ENCODE measurements at regions not wholly inside any gene's neighbourhood (a gene's known extent, or its start where the extent isn't known, plus 50 kb on each side); places are given as distances from the start of the nearest gene placed in this dataset.

GRCh38 chr1:218572050-218572449 is 226.9 kb downstream of the TGFB2 start:
- Histone ChIP-seq H3K27me3 (ENCODE audit: insufficient read depth, low read length) (no peaks in the 10 kb centered on the region), H3K36me3 (ENCODE audit: insufficient read depth, low read length) (no peaks in the 10 kb centered on the region), H3K4me3 (ENCODE audit: low read length) (no peak overlapping the region), H3K9me3 (ENCODE audit: low read length) (no peaks in the 10 kb centered on the region), H2AFZ (ENCODE audit: low read depth, low read length) (no peak overlapping the region), H3K4me1 (ENCODE audit: insufficient read depth, low read length) (no peaks in the 10 kb centered on the region)

GRCh38 chr1:218573925-218574324 is 228.8 kb downstream of the TGFB2 start:
- H3K36me3 ChIP-seq (ENCODE audit: insufficient read depth, low read length) = no peaks in the 10 kb centered on the region
- no peaks in the 10 kb centered on the region for H3K4me1 ChIP-seq (ENCODE audit: insufficient read depth, low read length)
- no peak overlapping the region for H2AFZ ChIP-seq (ENCODE audit: low read depth, low read length)
- no peaks in the 10 kb centered on the region for H3K27me3 ChIP-seq (ENCODE audit: insufficient read depth, low read length)
- H3K9me3 ChIP-seq (ENCODE audit: low read length) = peaks cover 2% of the 10 kb centered on the region
- no peak overlapping the region for H3K4me3 ChIP-seq (ENCODE audit: low read length)

- no peak overlapping the region for H3K4me3 ChIP-seq (ENCODE audit: low read length)
- no peaks in the 10 kb centered on the region for H3K27me3 ChIP-seq (ENCODE audit: insufficient read depth, low read length)
- H3K9me3 ChIP-seq (ENCODE audit: low read length) = peaks cover 2% of the 10 kb centered on the region
- H3K4me1 ChIP-seq (ENCODE audit: insufficient read depth, low read length) = no peaks in the 10 kb centered on the region
- H2AFZ ChIP-seq (ENCODE audit: low read depth, low read length) = no peak overlapping the region
- no peaks in the 10 kb centered on the region for H3K36me3 ChIP-seq (ENCODE audit: insufficient read depth, low read length)
Observed at GRCh38 chr1:218575079-218575478, 229.9 kb downstream of the TGFB2 start.

GRCh38 chr1:218575856-218576255 is 230.7 kb downstream of the TGFB2 start:
- H3K4me1 ChIP-seq (ENCODE audit: insufficient read depth, low read length) = no peaks in the 10 kb centered on the region
- peaks cover 2% of the 10 kb centered on the region for H3K9me3 ChIP-seq (ENCODE audit: low read length)
- no peak overlapping the region for H2AFZ ChIP-seq (ENCODE audit: low read depth, low read length)
- H3K27me3 ChIP-seq (ENCODE audit: insufficient read depth, low read length) = no peaks in the 10 kb centered on the region
- no peak overlapping the region for H3K4me3 ChIP-seq (ENCODE audit: low read length)
- no peaks in the 10 kb centered on the region for H3K36me3 ChIP-seq (ENCODE audit: insufficient read depth, low read length)

- Histone ChIP-seq H3K36me3 (ENCODE audit: insufficient read depth, low read length) (no peaks in the 10 kb centered on the region), H3K9me3 (ENCODE audit: low read length) (no peaks in the 10 kb centered on the region), H3K4me1 (ENCODE audit: insufficient read depth, low read length) (peaks cover 15% of the 10 kb centered on the region), H3K27me3 (ENCODE audit: insufficient read depth, low read length) (no peaks in the 10 kb centered on the region), H3K4me3 (ENCODE audit: low read length) (no peak overlapping the region), H2AFZ (ENCODE audit: low read depth, low read length) (no peak overlapping the region)
Observed at GRCh38 chr1:218582646-218583045, 237.5 kb downstream of the TGFB2 start.

- H3K9me3 ChIP-seq (ENCODE audit: low read length) = peaks cover 2% of the 10 kb centered on the region
- no peak overlapping the region for H2AFZ ChIP-seq (ENCODE audit: low read depth, low read length)
- no peaks in the 10 kb centered on the region for H3K36me3 ChIP-seq (ENCODE audit: insufficient read depth, low read length)
- no peak overlapping the region for H3K4me3 ChIP-seq (ENCODE audit: low read length)
- peaks cover 15% of the 10 kb centered on the region for H3K4me1 ChIP-seq (ENCODE audit: insufficient read depth, low read length)
- H3K27me3 ChIP-seq (ENCODE audit: insufficient read depth, low read length) = no peaks in the 10 kb centered on the region
Observed at GRCh38 chr1:218584418-218585155, 239.5 kb downstream of the TGFB2 start.

GRCh38 chr1:218585511-218586184 is 240.5 kb downstream of the TGFB2 start:
- Histone ChIP-seq H3K36me3 (ENCODE audit: insufficient read depth, low read length) (no peaks in the 10 kb centered on the region), H3K4me1 (ENCODE audit: insufficient read depth, low read length) (peaks cover 15% of the 10 kb centered on the region), H2AFZ (ENCODE audit: low read depth, low read length) (peak overlapping the region; percentile 4), H3K27me3 (ENCODE audit: insufficient read depth, low read length) (no peaks in the 10 kb centered on the region), H3K9me3 (ENCODE audit: low read length) (peaks cover 2% of the 10 kb centered on the region), H3K4me3 (ENCODE audit: low read length) (peak overlapping the region; percentile 5)

GRCh38 chr1:218587900-218588299 is 242.8 kb downstream of the TGFB2 start:
- Histone ChIP-seq H3K36me3 (ENCODE audit: insufficient read depth, low read length) (no peaks in the 10 kb centered on the region), H3K27me3 (ENCODE audit: insufficient read depth, low read length) (no peaks in the 10 kb centered on the region), H2AFZ (ENCODE audit: low read depth, low read length) (no peak overlapping the region), H3K4me1 (ENCODE audit: insufficient read depth, low read length) (peaks cover 15% of the 10 kb centered on the region), H3K9me3 (ENCODE audit: low read length) (peaks cover 2% of the 10 kb centered on the region), H3K4me3 (ENCODE audit: low read length) (no peak overlapping the region)

- Histone ChIP-seq H3K4me3 (ENCODE audit: low read length) (no peak overlapping the region), H3K4me1 (ENCODE audit: insufficient read depth, low read length) (peaks cover 15% of the 10 kb centered on the region), H2AFZ (ENCODE audit: low read depth, low read length) (no peak overlapping the region), H3K9me3 (ENCODE audit: low read length) (peaks cover 2% of the 10 kb centered on the region), H3K27me3 (ENCODE audit: insufficient read depth, low read length) (no peaks in the 10 kb centered on the region), H3K36me3 (ENCODE audit: insufficient read depth, low read length) (no peaks in the 10 kb centered on the region)
Observed at GRCh38 chr1:218588540-218589172, 243.5 kb downstream of the TGFB2 start.

GRCh38 chr1:218589487-218589886 is 244.4 kb downstream of the TGFB2 start:
- Histone ChIP-seq H2AFZ (ENCODE audit: low read depth, low read length) (no peak overlapping the region), H3K4me3 (ENCODE audit: low read length) (no peak overlapping the region), H3K27me3 (ENCODE audit: insufficient read depth, low read length) (no peaks in the 10 kb centered on the region), H3K4me1 (ENCODE audit: insufficient read depth, low read length) (peaks cover 15% of the 10 kb centered on the region), H3K36me3 (ENCODE audit: insufficient read depth, low read length) (no peaks in the 10 kb centered on the region), H3K9me3 (ENCODE audit: low read length) (peaks cover 2% of the 10 kb centered on the region)

- H3K4me3 ChIP-seq (ENCODE audit: low read length) = no peak overlapping the region
- no peak overlapping the region for H2AFZ ChIP-seq (ENCODE audit: low read depth, low read length)
- no peaks in the 10 kb centered on the region for H3K4me1 ChIP-seq (ENCODE audit: insufficient read depth, low read length)
- peaks cover 2% of the 10 kb centered on the region for H3K9me3 ChIP-seq (ENCODE audit: low read length)
- no peaks in the 10 kb centered on the region for H3K36me3 ChIP-seq (ENCODE audit: insufficient read depth, low read length)
- no peaks in the 10 kb centered on the region for H3K27me3 ChIP-seq (ENCODE audit: insufficient read depth, low read length)
Observed at GRCh38 chr1:218591966-218592365, 246.8 kb downstream of the TGFB2 start.

GRCh38 chr1:218592688-218593087 is 247.6 kb downstream of the TGFB2 start:
- Histone ChIP-seq H2AFZ (ENCODE audit: low read depth, low read length) (no peak overlapping the region), H3K27me3 (ENCODE audit: insufficient read depth, low read length) (no peaks in the 10 kb centered on the region), H3K4me3 (ENCODE audit: low read length) (no peak overlapping the region)

GRCh38 chr1:218600968-218601367 is 255.8 kb downstream of the TGFB2 start:
- H2AFZ ChIP-seq (ENCODE audit: low read depth, low read length) = no peak overlapping the region
- no peak overlapping the region for H3K4me3 ChIP-seq (ENCODE audit: low read length)
- no peaks in the 10 kb centered on the region for H3K27me3 ChIP-seq (ENCODE audit: insufficient read depth, low read length)
- no peaks in the 10 kb centered on the region for H3K9me3 ChIP-seq (ENCODE audit: low read length)
- H3K4me1 ChIP-seq (ENCODE audit: insufficient read depth, low read length) = no peaks in the 10 kb centered on the region
- no peaks in the 10 kb centered on the region for H3K36me3 ChIP-seq (ENCODE audit: insufficient read depth, low read length)

More at GRCh38 chr1:218592688-218593087, 247.6 kb downstream of the TGFB2 start:
- Histone ChIP-seq H3K36me3 (ENCODE audit: insufficient read depth, low read length) (no peaks in the 10 kb centered on the region), H3K9me3 (ENCODE audit: low read length) (peaks cover 2% of the 10 kb centered on the region), H3K4me1 (ENCODE audit: insufficient read depth, low read length) (no peaks in the 10 kb centered on the region)

Measured in neuron (in vitro differentiated cells).